SK-N-SH (cell line): ENCODE measurements at regions not wholly inside any gene's neighbourhood (a gene's known extent, or its start where the extent isn't known, plus 50 kb on each side); places are given as distances from the start of the nearest gene placed in this dataset.

Source experiments
- CTCF ChIA-PET: fragments of 300-600, 350-600 bp; formaldehyde crosslinking; extraction: SDS; loops from one replicate; lab custom pipeline; 2021; lab: Yijun Ruan, JAX
- POLR2A ChIA-PET: fragments of 350-600 bp; sonication (Branson Sonifier 250); formaldehyde crosslinking; extraction: SDS; loops from one replicate; lab custom pipeline; 2020; ENCODE audit warnings: antibody characterized with exemption, inconsistent platforms; lab: Yijun Ruan, JAX
- DNase-seq: peaks from one replicate; pipeline ENCODE4 v3.0.0; 2012
- H2AFZ ChIP-seq: fragments of 200-600 bp; sonication (generic); 2 replicates; pipeline ENCODE4 v1.8.1; 2016; ENCODE audit warnings: antibody characterized with exemption, mild to moderate bottlenecking, low read depth
- H3F3A ChIP-seq: fragments of 200-600 bp; sonication (generic); replicated peaks from 2 replicates; pipeline ENCODE3; 2016; ENCODE audit warnings: antibody characterized with exemption, mild to moderate bottlenecking; ENCODE audit not compliant: insufficient read depth
- H3K27ac ChIP-seq, 2 experiments: fragments of 200-500 bp in 1 of 2; fragments of 200-600 bp in 1 of 2; sonication (Bioruptor generic) in 1 of 2; sonication (generic), shearing (Covaris generic) in 1 of 2; 2 replicates each; pipeline versions ENCODE4 v1.5.1 to v1.6.1; 2014 to 2016; ENCODE audit warnings: low read depth in 2 of 2, inconsistent platforms in 1 of 2, low read length in 1 of 2, mild to moderate bottlenecking in 1 of 2, mixed read lengths in 1 of 2
- H3K27me3 ChIP-seq: fragments of 200-600 bp; sonication (generic), shearing (Covaris generic); 2 replicates; pipeline ENCODE4 v1.6.1; 2016; ENCODE audit warnings: mixed run types; ENCODE audit not compliant: insufficient read depth
- H3K36me3 ChIP-seq, 2 experiments: fragments of 200-500 bp in 1 of 2; fragments of 200-600 bp in 1 of 2; sonication (Bioruptor generic) in 1 of 2; sonication (generic) in 1 of 2; replicated peaks in 1 of 2; 2 replicates each; pipeline versions ENCODE3 to v1.5.1; 2014 to 2016; ENCODE audit warnings: low read length in 1 of 2, mild to moderate bottlenecking in 1 of 2; ENCODE audit not compliant: insufficient read depth in 2 of 2, control insufficient read depth in 1 of 2
- H3K4me1 ChIP-seq, 2 experiments: fragments of 200-500 bp in 1 of 2; fragments of 200-600 bp in 1 of 2; sonication (Bioruptor generic) in 1 of 2; sonication (generic), shearing (Covaris generic) in 1 of 2; 2 replicates each; pipeline versions ENCODE4 v1.5.1 to v1.6.1; 2014 to 2016; ENCODE audit warnings: low read depth in 1 of 2, low read length in 1 of 2, mixed run types in 1 of 2; ENCODE audit not compliant: insufficient read depth in 2 of 2, control insufficient read depth in 1 of 2
- H3K4me2 ChIP-seq: fragments of 200-600 bp; sonication (generic), shearing (Covaris generic); 2 replicates; pipeline ENCODE4 v1.6.1; 2017; ENCODE audit warnings: mixed run types
- H3K4me3 ChIP-seq, 2 experiments: fragments of 200-500 bp in 1 of 2; fragments of 200-600 bp in 1 of 2; sonication (Bioruptor generic) in 1 of 2; sonication (generic), shearing (Covaris generic) in 1 of 2; 2 replicates each; pipeline versions ENCODE4 v1.5.1 to v1.8.1; 2014 to 2016; ENCODE audit warnings: low read depth in 2 of 2, inconsistent platforms in 1 of 2, low read length in 1 of 2, mild to moderate bottlenecking in 1 of 2, mixed read lengths in 1 of 2, moderate library complexity in 1 of 2
- H3K79me2 ChIP-seq: fragments of 200-600 bp; sonication (generic); 2 replicates; pipeline ENCODE4 v1.8.1; 2017; ENCODE audit warnings: mild to moderate bottlenecking; ENCODE audit not compliant: insufficient read depth
- H3K9ac ChIP-seq: fragments of 200-600 bp; sonication (generic); 2 replicates; pipeline ENCODE4 v1.6.1; 2017; ENCODE audit warnings: mixed run types
- H3K9me2 ChIP-seq: fragments of 200-600 bp; sonication (generic); 2 replicates; pipeline ENCODE4 v1.6.1; 2017; ENCODE audit warnings: mixed run types
- H3K9me3 ChIP-seq: fragments of 200-600 bp; sonication (generic); 2 replicates; pipeline ENCODE4 v1.6.1; 2017; ENCODE audit warnings: mixed run types, mild to moderate bottlenecking, moderate library complexity
- H4K20me1 ChIP-seq: fragments of 200-600 bp; sonication (generic); 2 replicates; pipeline ENCODE4 v1.6.1; 2017; ENCODE audit warnings: mild to moderate bottlenecking, mixed run types; ENCODE audit not compliant: insufficient read depth
- EP300 ChIP-seq, 2 experiments: IDR thresholded peaks; 2 replicates each; pipeline versions ENCODE4 v1.4.0 to v1.6.1; 2012; ENCODE audit warnings: borderline replicate concordance in 1 of 2, low read depth in 1 of 2, low read length in 1 of 2
- EZH2phosphoT487 ChIP-seq: fragments of 200-600 bp; sonication (generic); IDR thresholded peaks from 2 replicates; pipeline ENCODE4 v1.6.1; 2017; ENCODE audit warnings: low read depth, mixed run types, mild to moderate bottlenecking, antibody characterized with exemption, moderate library complexity, borderline replicate concordance
- FOXJ3 ChIP-seq: sonication (generic); formaldehyde crosslinking; IDR thresholded peaks from 2 replicates; pipeline ENCODE4 v1.5.1; 2020; ENCODE audit warnings: mild to moderate bottlenecking, missing genetic modification reagents
- IRF3 ChIP-seq: fragments of 150-350 bp; IDR thresholded peaks from 2 replicates; pipeline ENCODE4 v1.6.1; 2016; ENCODE audit warnings: mild to moderate bottlenecking, low read depth, low read length
- MAX ChIP-seq: IDR thresholded peaks from 2 replicates; pipeline ENCODE4 v1.4.0; 2012; ENCODE audit warnings: low read depth
- NFIC ChIP-seq: IDR thresholded peaks from 2 replicates; pipeline ENCODE4 v1.4.0; 2012; ENCODE audit warnings: borderline replicate concordance
- POLR2AphosphoS5 ChIP-seq: IDR thresholded peaks from 2 replicates; pipeline ENCODE4 v1.6.1; 2012; ENCODE audit warnings: low read depth, low read length
- REST ChIP-seq: IDR thresholded peaks from 2 replicates; pipeline ENCODE4 v1.6.1; 2012; ENCODE audit warnings: mild to moderate bottlenecking, low read depth, low read length, moderate library complexity
- RFX5 ChIP-seq: IDR thresholded peaks from 2 replicates; pipeline ENCODE4 v1.6.1; 2012; ENCODE audit warnings: mild to moderate bottlenecking, improper control_type of control experiment, low read length
- TAF1 ChIP-seq: IDR thresholded peaks from 2 replicates; pipeline ENCODE4 v1.6.1; 2012; ENCODE audit warnings: low read depth, mild to moderate bottlenecking, low read length, moderate library complexity, borderline replicate concordance
- USF1 ChIP-seq: IDR thresholded peaks from 2 replicates; pipeline ENCODE4 v1.4.0; 2012; ENCODE audit warnings: low read depth, borderline replicate concordance
- USF2 ChIP-seq: fragments of 150-350 bp; IDR thresholded peaks from 2 replicates; pipeline ENCODE4 v1.6.1; 2017; ENCODE audit warnings: antibody characterized with exemption, low read length, low read depth, borderline replicate concordance
- YY1 ChIP-seq: IDR thresholded peaks from 2 replicates; pipeline ENCODE4 v1.4.0; 2012; ENCODE audit warnings: low read depth, mild to moderate bottlenecking

GRCh38 chr5:144960296-144960695 lies 789.6 kb downstream of the KCTD16 start:
- no peak for DNase-seq
- Histone ChIP-seq H4K20me1 (no peaks in the 10 kb centered on the region), H3K27me3 (no peaks in the 10 kb centered on the region), H3K36me3 (no peaks in the 10 kb centered on the region)
- ChIA-PET POLR2A (no interaction called here), CTCF (no interaction called here)
- no peak for TF ChIP-seq REST
- TF ChIP-seq EZH2phosphoT487, result no peak
- TF ChIP-seq EP300 (IDR thresholded peaks at IDR 0.05; ENCODE audit: borderline replicate concordance in 1 of 2, low read depth in 1 of 2, low read length in 1 of 2), result no peak
- TF ChIP-seq USF1, result no peak
- TF ChIP-seq TAF1, result no peak
- no peak for TF ChIP-seq USF2
- TF ChIP-seq NFIC, result no peak
- TF ChIP-seq RFX5, result no peak
- no peak for TF ChIP-seq FOXJ3
- TF ChIP-seq YY1, result no peak
- no peak for TF ChIP-seq MAX
- TF ChIP-seq IRF3, result no peak
- TF ChIP-seq POLR2AphosphoS5, result no peak
- TF ChIP-seq, all 33 proteins: peak for 0
- no peaks in the 10 kb centered on the region for H3K4me1 ChIP-seq
- no peaks in the 10 kb centered on the region for H3F3A ChIP-seq
- H3K4me2 ChIP-seq, result no peak overlapping the region
- no peak overlapping the region for H3K27ac ChIP-seq
- H3K4me3 ChIP-seq, result no peak overlapping the region
- H3K9me2 ChIP-seq, result no peaks in the 10 kb centered on the region
- no peaks in the 10 kb centered on the region for H3K79me2 ChIP-seq
- no peak overlapping the region for H2AFZ ChIP-seq
- H3K9ac ChIP-seq, result no peak overlapping the region
- no peaks in the 10 kb centered on the region for H3K9me3 ChIP-seq
